ENCODE measurements at regions not wholly inside any gene's neighbourhood (a gene's known extent, or its start where the extent isn't known, plus 50 kb on each side); places are given as distances from the start of the nearest gene placed in this dataset.
A peak's percentile ranks its signal among the peaks of the same experiment; 100 is the strongest.

- H3K36me3 Mint-ChIP-seq, result no peaks in the 10 kb centered on the region
- H3K4me1 Mint-ChIP-seq, result no peaks in the 10 kb centered on the region
- no peak for DNase-seq (ENCODE audit: low spot score in 2 of 2, unreplicated experiment in 2 of 2)
- no peak for TF ChIP-seq CTCF (IDR thresholded peaks at IDR 0.05; ENCODE audit: unreplicated experiment)
- H3K27me3 Mint-ChIP-seq (ENCODE audit: low read depth), result peaks cover 67% of the 10 kb centered on the region
- no peak overlapping the region for H3K27ac Mint-ChIP-seq
- no peak overlapping the region for H3K4me3 Mint-ChIP-seq
- H3K9me3 Mint-ChIP-seq, result no peaks in the 10 kb centered on the region
Measured at GRCh38 chr16:6023449-6023848, 925.9 kb upstream of the EEF2KMT start.

GRCh38 chr16:6021276-6021943 lies 923.8 kb upstream of the EEF2KMT start:
- Mint-ChIP-seq H3K4me3 (no peak overlapping the region), H3K9me3 (no peaks in the 10 kb centered on the region), H3K4me1 (no peaks in the 10 kb centered on the region), H3K27me3 (ENCODE audit: low read depth) (peaks cover 78% of the 10 kb centered on the region), H3K36me3 (no peaks in the 10 kb centered on the region), H3K27ac (no peak overlapping the region)
- no peak for TF ChIP-seq CTCF (IDR thresholded peaks at IDR 0.05; ENCODE audit: unreplicated experiment)
- no peak for DNase-seq (ENCODE audit: low spot score in 2 of 2, unreplicated experiment in 2 of 2)

GRCh38 chr16:6020162-6020985 lies 922.8 kb upstream of the EEF2KMT start:
- DNase-seq (ENCODE audit: low spot score in 2 of 2, unreplicated experiment in 2 of 2), result no peak
- no peaks in the 10 kb centered on the region for H3K36me3 Mint-ChIP-seq
- H3K9me3 Mint-ChIP-seq, result no peaks in the 10 kb centered on the region
- H3K4me1 Mint-ChIP-seq, result no peaks in the 10 kb centered on the region
- peaks cover 80% of the 10 kb centered on the region for H3K27me3 Mint-ChIP-seq (ENCODE audit: low read depth)
- TF ChIP-seq CTCF (IDR thresholded peaks at IDR 0.05; ENCODE audit: unreplicated experiment), result no peak
- no peak overlapping the region for H3K4me3 Mint-ChIP-seq
- no peak overlapping the region for H3K27ac Mint-ChIP-seq

GRCh38 chr16:6019490-6019991 lies 921.9 kb upstream of the EEF2KMT start:
- no peak overlapping the region for H3K4me3 Mint-ChIP-seq
- peaks cover 80% of the 10 kb centered on the region for H3K27me3 Mint-ChIP-seq (ENCODE audit: low read depth)
- no peaks in the 10 kb centered on the region for H3K4me1 Mint-ChIP-seq
- no peak for DNase-seq (ENCODE audit: low spot score in 2 of 2, unreplicated experiment in 2 of 2)
- H3K27ac Mint-ChIP-seq, result no peak overlapping the region
- no peaks in the 10 kb centered on the region for H3K36me3 Mint-ChIP-seq
- TF ChIP-seq CTCF (IDR thresholded peaks at IDR 0.05; ENCODE audit: unreplicated experiment), result no peak
- no peaks in the 10 kb centered on the region for H3K9me3 Mint-ChIP-seq

GRCh38 chr16:6018848-6019489 lies 921.4 kb upstream of the EEF2KMT start:
- TF ChIP-seq CTCF (IDR thresholded peaks at IDR 0.05; ENCODE audit: unreplicated experiment), result no peak
- Mint-ChIP-seq H3K4me1 (no peaks in the 10 kb centered on the region), H3K27ac (no peak overlapping the region), H3K27me3 (ENCODE audit: low read depth) (peaks cover 78% of the 10 kb centered on the region), H3K9me3 (no peaks in the 10 kb centered on the region), H3K36me3 (no peaks in the 10 kb centered on the region), H3K4me3 (peak overlapping the region; percentile 54)
- no peak for DNase-seq (ENCODE audit: low spot score in 2 of 2, unreplicated experiment in 2 of 2)
